Right cardiac atrium (tissue), 5 donors: ENCODE measurements at regions not wholly inside any gene's neighbourhood (a gene's known extent, or its start where the extent isn't known, plus 50 kb on each side); places are given as distances from the start of the nearest gene placed in this dataset.

Experiments
- ATAC-seq, 2 donors: fragments of 200-7000 bp; cut with Tn5 transposase; one replicate each; pipeline versions ENCODE4 v1.8.0 to v1.9.1; 2020; ENCODE audit warnings: moderate library complexity in 2 of 2, mild to moderate bottlenecking in 1 of 2
- DNase-seq, 3 donors: peaks; one replicate each; pipeline ENCODE4 v3.0.0-alpha.2; 2020
- H3K27ac ChIP-seq: one replicate; pipeline ENCODE4 v1.5.1; 2013; ENCODE audit warnings: mild to moderate bottlenecking, low read length, control low read depth, moderate library complexity
- H3K27me3 ChIP-seq: one replicate; pipeline ENCODE4 v1.6.1; 2013; ENCODE audit not compliant: control insufficient read depth, insufficient read depth
- H3K4me1 ChIP-seq: one replicate; pipeline ENCODE4 v1.6.1; 2013; ENCODE audit warnings: low read length; ENCODE audit not compliant: control insufficient read depth, insufficient read depth
- H3K4me3 ChIP-seq: one replicate; pipeline ENCODE4 v1.5.1; 2013; ENCODE audit warnings: low read length, control low read depth
- H3K9me3 ChIP-seq: one replicate; pipeline ENCODE4 v1.6.1; 2013; ENCODE audit warnings: low read length; ENCODE audit not compliant: control insufficient read depth
- WGBS: extraction: QIAGEN DNeasy Blood & Tissue Kit; methylation state at CpG from one replicate; pipeline ENCODE4 v1.1.7; 2013; 5-methylcytosine and 5-hydroxymethylcytosine counted together
- intact Hi-C, 4 donors: fragments of 100-400 bp; cut with DNase I; formaldehyde crosslinking; loops; one replicate each; pipeline versions ENCODE4 v1.11.0 to v1.14.0; 2022 to 2023
- donor health status: healthy with polysubstance abuse.
- donor health status: DM: no; HTN: yes; CAD: no.
- donor health status: DM: no; HTN: no; CAD: no.
- donor health status: DM: no; HTN: yes; CAD: no; lungs with severe emphysema.
- donor health status: DM: yes; HTN: yes; CAD: no.

DNA sequence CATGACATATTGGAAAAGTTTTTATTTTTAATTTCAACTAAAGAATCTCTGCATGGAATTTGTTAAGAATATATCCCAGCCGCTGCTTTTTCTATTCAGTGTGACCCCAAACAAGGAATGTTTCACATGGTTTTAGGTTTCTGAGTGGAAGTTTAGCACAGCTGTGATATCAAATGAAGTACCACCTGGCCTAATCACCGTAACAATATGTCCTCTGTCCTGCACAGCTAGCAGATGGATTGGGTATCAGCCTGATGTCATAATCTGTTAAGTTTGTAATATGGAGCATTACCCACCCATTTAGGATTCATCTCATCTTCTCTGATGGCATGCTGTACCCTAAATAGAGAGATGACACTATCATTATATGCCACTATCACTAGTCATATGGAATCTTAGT, 963.7 kb upstream of the ADGRL2 start:
- H3K27me3 ChIP-seq: no peaks in the 10 kb centered on the region
- no peaks in the 10 kb centered on the region for H3K9me3 ChIP-seq
- no peak overlapping the region for H3K4me3 ChIP-seq
- ATAC-seq: no peak
- no peak overlapping the region for H3K27ac ChIP-seq
- WGBS: 78% methylated on average over 2 of the region's 2 CpGs
- H3K4me1 ChIP-seq: no peaks in the 10 kb centered on the region
- DNase-seq: no peak
- intact Hi-C loops: no loop called here

DNA sequence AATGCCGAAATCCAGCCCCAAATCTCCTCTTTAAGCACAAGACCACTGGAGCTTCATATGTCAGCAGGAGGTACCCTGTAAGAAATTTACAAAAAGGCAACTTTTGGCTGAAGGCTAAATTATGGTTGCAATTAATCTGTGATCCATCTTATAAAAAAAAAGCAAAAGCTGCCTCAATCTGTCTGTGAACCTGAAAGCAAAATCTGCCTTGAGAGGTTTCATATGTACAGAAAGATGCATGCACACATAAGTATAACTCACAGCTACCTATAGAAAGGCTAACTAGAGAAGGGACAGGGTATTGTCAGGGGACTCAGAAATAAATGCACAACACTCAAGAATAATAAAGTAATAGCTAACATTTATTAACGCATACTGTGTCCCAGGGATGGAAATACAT, 964.2 kb upstream of the ADGRL2 start:
- no peak overlapping the region for H3K4me3 ChIP-seq
- no peaks in the 10 kb centered on the region for H3K9me3 ChIP-seq
- DNase-seq: no peak
- H3K4me1 ChIP-seq: no peaks in the 10 kb centered on the region
- ATAC-seq: no peak
- 95% methylated on average over 2 of the region's 2 CpGs for WGBS
- intact Hi-C loops: no loop called here
- no peak overlapping the region for H3K27ac ChIP-seq
- H3K27me3 ChIP-seq: no peaks in the 10 kb centered on the region

DNA sequence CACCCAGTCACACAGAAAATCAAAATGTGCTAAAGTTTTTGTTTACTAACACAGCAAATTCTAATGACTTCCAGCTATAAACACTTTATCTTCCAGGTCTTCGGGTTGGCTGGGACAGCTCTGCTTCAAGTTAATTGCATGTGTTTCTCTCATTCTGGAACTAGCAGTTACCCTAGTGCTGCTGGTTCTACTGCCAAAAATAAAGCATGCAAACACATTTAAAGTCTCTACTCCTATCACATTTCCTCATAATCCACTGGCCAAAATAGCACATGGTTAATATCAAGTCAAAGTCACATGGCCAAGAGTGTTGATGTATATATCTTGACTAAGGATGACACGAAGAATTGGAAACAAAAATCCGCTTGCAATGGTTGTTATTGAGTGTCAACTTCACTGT, 973.1 kb upstream of the ADGRL2 start:
- 41% methylated on average over 3 of the region's 3 CpGs for WGBS
- no peak overlapping the region for H3K27ac ChIP-seq
- no peak overlapping the region for H3K4me3 ChIP-seq
- no peaks in the 10 kb centered on the region for H3K27me3 ChIP-seq
- intact Hi-C loops: no loop called here
- ATAC-seq (no peak), DNase-seq (no peak)
- no peaks in the 10 kb centered on the region for H3K9me3 ChIP-seq
- no peaks in the 10 kb centered on the region for H3K4me1 ChIP-seq

DNA sequence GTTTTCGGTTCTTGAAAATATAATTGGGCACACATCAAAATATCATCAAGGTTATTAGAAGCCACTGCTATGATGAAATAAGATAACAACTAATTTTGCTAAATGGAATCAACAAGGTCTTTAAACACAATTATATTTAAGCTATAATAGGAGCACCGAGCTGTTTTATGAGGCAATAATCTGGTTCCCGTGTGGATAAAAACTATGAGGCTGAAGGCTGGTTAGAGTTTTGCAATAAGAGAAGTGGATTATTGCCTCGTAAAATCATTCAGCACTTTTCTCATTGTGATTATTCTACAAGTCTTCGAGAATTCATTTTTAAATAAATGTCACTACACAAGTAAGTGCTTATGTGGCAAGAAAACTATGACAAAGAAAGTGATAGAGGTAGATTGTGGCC, 975.7 kb upstream of the ADGRL2 start:
- no peak overlapping the region for H3K27ac ChIP-seq
- H3K9me3 ChIP-seq: no peaks in the 10 kb centered on the region
- H3K4me1 ChIP-seq: no peaks in the 10 kb centered on the region
- no peak overlapping the region for H3K4me3 ChIP-seq
- H3K27me3 ChIP-seq: no peaks in the 10 kb centered on the region
- ATAC-seq (no peak), DNase-seq (no peak)
- intact Hi-C loops: no loop called here
- 71% methylated on average over 5 of the region's 5 CpGs for WGBS

DNA sequence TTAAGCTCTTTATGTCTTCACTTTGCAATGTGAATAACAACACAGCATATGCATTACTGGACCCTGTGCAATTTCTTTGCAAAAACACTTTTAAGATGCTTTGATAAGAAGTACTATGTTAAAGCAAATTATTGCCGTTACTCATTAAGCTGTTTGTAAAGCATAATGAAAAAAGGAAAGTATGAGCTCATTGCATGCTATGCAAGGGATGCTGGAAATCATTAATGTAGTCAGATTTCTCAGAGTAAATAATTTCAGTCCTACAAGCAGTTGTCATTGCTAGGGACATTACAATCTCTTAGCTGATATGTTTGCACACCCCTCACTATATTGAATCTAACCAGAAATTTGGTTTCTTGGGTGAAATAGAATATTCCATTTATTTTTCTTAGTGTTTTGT, 982.5 kb upstream of the ADGRL2 start:
- H3K9me3 ChIP-seq: no peaks in the 10 kb centered on the region
- ATAC-seq (no peak), DNase-seq (no peak)
- 76% methylated on average over 1 of the region's 1 CpG for WGBS
- intact Hi-C loops: no loop called here
- no peak overlapping the region for H3K27ac ChIP-seq
- H3K4me3 ChIP-seq: no peak overlapping the region
- no peaks in the 10 kb centered on the region for H3K27me3 ChIP-seq
- H3K4me1 ChIP-seq: no peaks in the 10 kb centered on the region

DNA sequence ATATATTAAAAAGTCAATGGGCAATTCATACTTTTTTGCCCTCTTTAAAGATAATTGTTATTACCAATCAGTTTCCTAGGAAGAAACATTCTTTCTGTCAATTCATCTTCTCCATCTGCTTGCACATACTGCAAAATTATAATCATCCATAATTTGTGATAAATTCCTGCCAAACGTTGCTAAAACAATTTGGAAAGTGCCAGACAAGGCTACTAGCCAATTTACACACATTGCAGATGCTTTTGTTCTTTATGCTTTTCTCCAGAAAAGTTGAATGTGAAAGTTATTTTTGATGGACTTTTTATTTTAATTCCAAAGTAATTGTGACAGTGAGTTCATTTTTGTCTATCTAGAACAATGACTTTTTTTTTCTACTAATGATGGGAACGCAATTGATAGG, 992.8 kb upstream of the ADGRL2 start:
- 35% methylated on average over 2 of the region's 2 CpGs for WGBS
- H3K27ac ChIP-seq: no peak overlapping the region
- no peaks in the 10 kb centered on the region for H3K4me1 ChIP-seq
- DNase-seq (no peak), ATAC-seq (no peak)
- no peaks in the 10 kb centered on the region for H3K9me3 ChIP-seq
- intact Hi-C loops: no loop called here
- no peaks in the 10 kb centered on the region for H3K27me3 ChIP-seq
- no peak overlapping the region for H3K4me3 ChIP-seq

DNA sequence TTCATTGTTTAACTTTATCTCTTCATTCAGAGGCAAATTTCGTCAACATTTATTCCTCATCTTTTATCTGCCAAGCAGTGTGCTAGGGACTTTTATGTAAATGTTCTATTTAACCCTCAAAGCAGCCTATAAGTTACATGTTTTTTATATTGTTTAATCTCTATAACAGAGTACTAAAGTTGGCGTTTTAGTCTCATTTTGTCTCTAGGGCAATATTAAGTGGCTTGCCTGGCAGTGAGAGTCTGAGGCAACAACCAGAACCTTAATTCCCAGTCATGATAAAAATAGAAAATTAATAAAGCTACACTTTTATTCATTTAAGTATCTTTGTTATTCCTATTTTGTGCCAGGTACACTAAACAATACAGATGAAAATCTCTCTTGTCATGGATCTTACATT, 994.3 kb upstream of the ADGRL2 start:
- no peak overlapping the region for H3K4me3 ChIP-seq
- no peaks in the 10 kb centered on the region for H3K9me3 ChIP-seq
- no peak overlapping the region for H3K27ac ChIP-seq
- H3K4me1 ChIP-seq: no peaks in the 10 kb centered on the region
- WGBS: 82% methylated on average over 2 of the region's 2 CpGs
- DNase-seq (no peak), ATAC-seq (no peak)
- H3K27me3 ChIP-seq: no peaks in the 10 kb centered on the region
- intact Hi-C loops: no loop called here

DNA sequence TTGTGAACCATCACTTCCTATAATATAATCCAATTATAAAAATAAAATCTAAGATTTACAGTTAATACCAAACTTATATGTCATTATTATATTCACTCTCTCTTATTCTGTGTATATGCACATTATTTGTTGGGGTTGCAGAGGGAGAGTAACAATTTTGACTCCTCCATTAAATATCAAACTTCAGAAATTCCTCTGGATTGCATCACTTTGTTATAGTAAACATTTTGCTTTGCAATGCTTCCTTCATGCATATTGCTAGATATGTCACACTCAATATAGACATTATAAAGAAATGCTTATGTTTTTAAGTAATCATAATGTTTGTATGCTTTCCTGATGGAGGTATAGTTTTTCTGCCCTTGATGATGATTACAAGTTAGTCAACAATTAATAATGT, 999.0 kb upstream of the ADGRL2 start:
- Histone ChIP-seq H3K4me1 (no peaks in the 10 kb centered on the region), H3K27me3 (no peaks in the 10 kb centered on the region), H3K27ac (no peak overlapping the region), H3K4me3 (no peak overlapping the region), H3K9me3 (no peaks in the 10 kb centered on the region)
- DNase-seq (no peak), ATAC-seq (no peak)
- intact Hi-C loops: no loop called here

DNA sequence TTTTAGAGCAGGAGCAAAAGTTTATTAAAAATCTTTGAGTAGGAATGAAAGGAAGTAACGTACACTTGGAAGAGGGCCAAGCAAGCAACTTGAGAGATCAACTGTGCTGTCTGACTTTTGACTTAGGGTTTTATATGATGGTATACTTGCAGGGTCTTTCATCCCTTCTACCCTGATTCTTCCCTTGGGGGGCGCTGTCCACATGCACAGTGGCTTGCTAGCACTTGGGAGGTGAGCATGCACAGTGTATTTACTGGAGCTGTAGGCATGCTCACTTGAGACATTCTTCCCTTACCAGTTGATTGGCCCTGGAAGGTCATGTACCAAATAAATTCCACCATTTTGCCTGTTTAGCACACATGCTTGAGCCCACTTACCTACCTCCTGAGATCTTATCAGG, 1001.3 kb upstream of the ADGRL2 start:
- no peaks in the 10 kb centered on the region for H3K27me3 ChIP-seq
- 35% methylated on average over 2 of the region's 2 CpGs for WGBS
- intact Hi-C loops: no loop called here

DNA sequence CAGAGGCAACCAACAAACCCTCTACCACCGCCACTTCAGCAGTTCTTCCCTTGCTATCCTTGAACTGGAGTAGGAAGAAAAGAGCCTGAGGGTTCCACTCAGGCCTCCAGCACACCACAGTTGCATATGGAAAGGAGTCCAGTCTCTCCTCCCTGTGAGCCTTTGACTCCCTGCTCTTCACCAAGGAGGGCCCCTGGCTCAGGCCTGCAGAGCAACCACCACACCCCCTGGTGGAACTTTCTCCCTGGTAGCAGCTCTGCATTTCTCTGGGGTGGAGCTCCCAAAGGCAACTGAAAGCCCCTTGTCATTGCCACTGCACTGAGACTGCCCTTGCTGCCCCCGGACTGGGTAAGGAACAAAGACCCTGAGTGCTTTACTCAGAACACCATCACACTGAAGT, 1021.5 kb upstream of the ADGRL2 start:
- DNase-seq (no peak), ATAC-seq (no peak)
- no peaks in the 10 kb centered on the region for H3K27me3 ChIP-seq
- no peaks in the 10 kb centered on the region for H3K4me1 ChIP-seq
- H3K4me3 ChIP-seq: no peak overlapping the region
- no peak overlapping the region for H3K27ac ChIP-seq
- 92% methylated on average over 2 of the region's 2 CpGs for WGBS
- H3K9me3 ChIP-seq: no peaks in the 10 kb centered on the region
- intact Hi-C loops: no loop called here

More for the DNA sequence above, 1001.3 kb upstream of the ADGRL2 start:
- Histone ChIP-seq H3K4me1 (no peaks in the 10 kb centered on the region), H3K27ac (no peak overlapping the region), H3K4me3 (no peak overlapping the region), H3K9me3 (no peaks in the 10 kb centered on the region)
- DNase-seq (no peak), ATAC-seq (no peak)

DNA sequence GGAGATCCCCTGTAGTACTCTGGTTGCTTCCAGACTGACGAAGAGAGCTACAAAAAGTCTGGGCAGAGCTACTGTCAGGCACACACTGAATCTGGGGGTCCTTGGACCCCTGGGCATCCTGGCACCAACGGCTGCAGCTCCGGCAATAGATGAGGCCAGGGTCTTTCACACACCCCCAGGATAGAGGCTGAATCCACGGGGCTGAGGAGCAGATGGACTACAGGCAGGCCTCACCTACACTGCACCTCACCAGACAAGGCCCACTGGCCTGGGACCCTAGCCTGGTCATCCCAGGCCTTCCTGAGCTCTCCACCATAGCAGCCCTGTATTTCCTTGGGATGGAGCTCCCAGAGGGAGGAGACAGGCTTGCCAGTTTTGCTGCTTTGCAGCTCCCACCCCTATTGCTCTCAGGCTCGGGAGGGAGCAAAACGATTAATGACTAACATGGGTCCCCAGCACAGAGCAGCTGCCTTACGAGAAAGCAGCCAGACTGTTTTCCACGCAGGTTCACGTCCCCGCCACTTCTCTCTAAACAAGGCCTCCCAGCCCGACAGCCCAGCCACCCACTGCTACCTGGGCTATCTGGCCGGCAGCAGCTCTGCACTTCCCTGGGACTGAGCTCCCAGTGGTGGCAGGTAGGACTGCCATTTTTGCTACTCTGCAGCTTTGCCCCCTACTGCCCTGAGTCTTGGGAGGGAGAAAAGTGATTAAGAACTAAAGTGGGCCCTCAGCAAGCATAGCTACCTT, 1022.5 kb upstream of the ADGRL2 start:
- no peaks in the 10 kb centered on the region for H3K27me3 ChIP-seq
- ATAC-seq (peak in 1 of 2 donors; percentile 36), DNase-seq (peak in 1 of 3 donors; percentile 14)
- H3K4me1 ChIP-seq: no peaks in the 10 kb centered on the region
- WGBS: 93% methylated on average over 12 of the region's 12 CpGs
- no peak overlapping the region for H3K27ac ChIP-seq
- no peaks in the 10 kb centered on the region for H3K9me3 ChIP-seq
- intact Hi-C loops: no loop called here
- no peak overlapping the region for H3K4me3 ChIP-seq

DNA sequence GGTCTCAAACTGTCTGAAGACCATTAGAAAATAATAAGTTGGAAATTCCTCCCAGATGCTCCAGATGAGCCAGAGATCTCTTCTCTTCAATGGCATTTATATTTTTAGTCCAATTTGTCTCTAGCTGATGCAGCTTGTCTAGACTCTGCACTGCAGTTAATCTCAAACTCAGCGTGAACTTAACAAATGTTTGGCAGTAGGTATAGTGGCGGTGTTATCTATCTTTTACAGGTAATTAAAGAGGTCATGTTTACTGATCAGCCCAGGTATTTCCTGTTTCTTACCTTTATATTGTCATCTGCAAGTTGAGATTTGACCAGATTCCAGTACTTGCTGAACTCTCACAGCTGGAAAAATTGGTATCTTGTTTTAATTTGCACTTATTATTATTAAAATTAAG, 1024.5 kb upstream of the ADGRL2 start:
- Histone ChIP-seq H3K4me1 (no peaks in the 10 kb centered on the region), H3K4me3 (no peak overlapping the region), H3K9me3 (no peaks in the 10 kb centered on the region), H3K27me3 (no peaks in the 10 kb centered on the region), H3K27ac (no peak overlapping the region)
- 79% methylated on average over 2 of the region's 2 CpGs for WGBS
- DNase-seq: no peak
- intact Hi-C loops: no loop called here
- no peak for ATAC-seq
